D341Med (cell line): ENCODE measurements at regions not wholly inside any gene's neighbourhood (a gene's known extent, or its start where the extent isn't known, plus 50 kb on each side); places are given as distances from the start of the nearest gene placed in this dataset.
"Not testable (repeated sequence)": the region's sequence is repeated elsewhere in the genome, so short reads cannot be mapped to it uniquely, and the experiment has no call there.

Experiments
- DNase-seq: peaks from one replicate; pipeline ENCODE4 v3.0.0; 2012; ENCODE audit warnings: low spot score

DNA sequence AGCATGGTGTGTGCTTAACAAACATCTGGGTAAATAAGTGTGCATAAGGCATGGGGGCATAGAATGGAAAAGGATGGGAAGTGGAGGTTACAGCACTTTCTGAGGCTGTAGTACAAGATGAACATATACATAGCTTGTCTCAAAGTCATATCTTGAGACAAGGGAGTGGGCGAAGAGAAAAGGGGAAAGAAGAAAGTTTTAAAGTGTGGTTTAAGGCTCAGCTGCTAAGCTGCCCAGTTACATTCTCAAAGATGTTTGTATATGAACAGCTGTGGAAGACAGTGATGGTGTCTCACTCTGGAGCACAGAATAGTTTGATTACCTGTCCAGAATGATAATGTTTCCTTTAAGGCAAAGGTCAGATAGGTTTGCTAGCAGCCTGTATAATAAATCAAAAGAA, 61.9 kb upstream of the LANCL2 start:
- no peak for DNase-seq

DNA sequence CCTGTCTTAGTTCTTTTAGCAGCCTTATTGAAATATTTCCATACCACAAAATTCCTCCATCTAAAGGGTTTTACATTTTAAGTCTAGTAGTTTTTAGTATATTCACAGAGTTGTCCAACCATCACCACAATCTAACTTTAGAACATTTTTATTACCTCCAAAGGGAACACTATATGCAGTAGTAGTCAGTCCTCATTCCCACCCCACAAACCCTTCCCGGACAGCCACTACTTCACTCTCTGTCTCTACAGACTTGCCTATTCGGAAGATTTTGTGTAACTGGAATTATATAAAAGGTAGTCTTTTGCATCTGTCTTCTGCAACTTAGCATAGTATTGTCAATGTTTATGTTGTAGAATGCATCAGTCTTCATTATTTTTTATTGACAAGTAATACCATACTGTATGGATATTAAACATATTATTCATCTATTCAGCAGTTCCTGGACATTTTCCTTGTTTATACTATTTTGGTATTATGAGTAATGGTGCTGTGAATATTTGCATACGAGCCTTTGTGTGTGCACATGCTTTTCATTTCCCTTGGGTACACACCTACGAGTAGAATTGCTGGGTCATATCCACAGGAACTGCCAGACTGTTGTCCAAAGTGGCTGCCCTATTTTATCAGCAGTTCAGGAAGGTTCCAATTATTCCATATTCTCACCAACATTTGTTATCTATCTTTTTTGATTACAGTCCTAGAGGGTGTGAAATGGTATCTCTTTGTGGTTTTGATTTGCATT, 60.9 kb upstream of the LANCL2 start:
- DNase-seq = no peak

DNA sequence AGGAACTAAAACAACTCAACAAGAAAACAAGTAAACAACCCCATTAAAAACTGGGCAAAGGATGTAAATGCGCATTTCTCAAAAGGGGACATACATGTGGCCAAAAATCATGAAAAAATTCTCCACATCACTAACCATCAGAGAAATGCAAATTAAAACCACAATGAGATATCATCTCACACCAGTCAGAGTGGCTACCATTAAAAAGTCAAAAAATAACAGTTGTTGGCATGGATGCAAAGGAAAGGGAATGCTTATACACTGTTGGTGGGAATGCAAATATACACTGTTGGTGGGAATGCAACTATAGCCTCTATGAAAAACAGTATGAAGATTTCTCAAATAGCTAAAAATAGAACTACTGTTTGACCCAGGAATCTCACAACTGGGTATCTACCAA, 60.0 kb upstream of the LANCL2 start:
- DNase-seq = no peak

DNA sequence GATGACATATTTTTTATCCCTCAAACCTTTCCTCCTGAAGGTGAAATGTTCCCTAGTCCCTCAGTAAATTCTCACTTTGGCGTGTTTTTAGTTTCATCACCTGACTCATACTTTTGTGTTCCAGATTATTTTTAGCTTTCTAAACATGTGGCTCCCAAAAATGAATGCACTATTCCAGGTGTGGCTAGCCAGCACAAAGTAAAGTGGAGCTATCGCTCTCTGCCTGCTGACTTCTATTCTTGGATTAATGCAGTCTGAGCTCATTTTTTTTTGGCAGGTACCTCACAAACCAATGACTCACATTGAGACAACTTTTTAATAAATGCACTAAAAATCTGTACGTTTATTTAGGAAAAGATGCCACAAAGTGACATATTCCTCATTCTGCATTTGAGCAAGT, 58.8 kb upstream of the LANCL2 start:
- no peak for DNase-seq

DNA sequence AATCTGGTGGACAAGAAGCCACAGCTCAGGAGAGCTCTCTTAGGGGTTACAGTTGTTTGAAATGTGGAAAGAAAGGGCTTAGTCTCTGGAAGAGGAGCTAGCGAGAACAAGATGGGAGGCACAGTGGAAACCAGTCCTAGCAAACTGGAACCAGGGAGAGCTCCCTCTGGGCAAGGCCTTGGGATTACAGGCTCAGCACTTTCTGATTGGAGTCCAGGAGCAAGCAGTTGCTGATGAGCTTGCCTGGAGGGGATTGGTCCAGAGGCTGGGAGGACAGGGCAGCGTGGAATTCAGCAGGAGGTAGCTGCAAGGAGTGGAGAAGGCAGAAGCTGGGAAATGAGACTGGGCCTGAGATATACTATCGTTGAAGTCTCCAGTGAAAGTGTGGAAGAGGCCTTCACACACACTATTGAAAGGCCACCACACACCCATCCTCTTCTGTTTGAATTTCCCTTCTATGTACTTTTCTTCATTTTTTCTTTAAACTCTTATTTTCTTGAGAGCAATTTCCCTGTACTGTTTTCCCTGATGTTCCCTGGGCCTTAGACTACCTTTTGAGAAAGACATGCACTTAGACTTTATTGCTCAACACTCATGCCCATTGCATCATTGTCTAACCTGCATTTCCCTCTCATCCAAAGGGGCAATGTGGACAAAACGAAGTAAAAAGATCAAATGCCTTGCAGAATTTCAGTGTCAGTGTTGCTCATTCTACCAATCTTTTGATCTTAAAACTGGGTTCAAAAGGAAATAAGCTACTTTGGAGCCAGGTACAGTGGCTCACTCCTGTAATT, 57.8 kb upstream of the LANCL2 start:
- no peak for DNase-seq

DNA sequence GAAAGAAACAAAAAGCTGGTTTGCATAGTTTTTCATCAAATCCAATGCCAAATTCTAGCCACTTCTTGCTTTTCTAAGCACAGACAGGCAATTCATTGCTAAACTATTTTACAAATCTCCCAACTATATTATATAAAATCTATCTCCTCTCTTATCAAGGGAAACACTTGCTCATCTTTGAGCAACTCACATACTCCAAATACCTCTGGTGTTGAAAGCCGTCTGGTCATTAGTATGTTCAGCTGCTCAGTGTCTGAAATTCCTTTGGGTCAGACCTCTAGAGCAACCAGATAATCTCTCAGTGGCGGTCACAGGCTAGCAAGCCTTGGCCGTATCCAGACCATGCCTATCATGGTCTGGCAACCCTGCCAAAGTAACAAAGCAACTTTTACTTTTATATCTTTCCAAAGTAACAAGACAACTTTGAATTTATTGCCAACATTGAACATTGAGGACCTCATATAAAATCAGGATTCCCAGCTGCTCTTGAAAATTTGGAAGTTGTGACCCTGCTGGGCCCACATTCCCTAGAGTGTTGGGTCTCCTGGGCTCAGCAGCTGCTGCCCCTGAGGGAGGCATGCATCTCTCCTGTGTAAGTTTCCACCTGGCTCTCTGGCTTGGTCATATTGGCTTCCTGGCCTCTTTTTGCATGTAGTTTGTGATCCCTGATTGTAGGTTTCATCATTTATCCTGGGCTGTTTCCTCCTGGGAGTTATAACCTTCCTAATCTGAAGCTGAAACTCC, 56.8 kb upstream of the LANCL2 start:
- no peak for DNase-seq

DNA sequence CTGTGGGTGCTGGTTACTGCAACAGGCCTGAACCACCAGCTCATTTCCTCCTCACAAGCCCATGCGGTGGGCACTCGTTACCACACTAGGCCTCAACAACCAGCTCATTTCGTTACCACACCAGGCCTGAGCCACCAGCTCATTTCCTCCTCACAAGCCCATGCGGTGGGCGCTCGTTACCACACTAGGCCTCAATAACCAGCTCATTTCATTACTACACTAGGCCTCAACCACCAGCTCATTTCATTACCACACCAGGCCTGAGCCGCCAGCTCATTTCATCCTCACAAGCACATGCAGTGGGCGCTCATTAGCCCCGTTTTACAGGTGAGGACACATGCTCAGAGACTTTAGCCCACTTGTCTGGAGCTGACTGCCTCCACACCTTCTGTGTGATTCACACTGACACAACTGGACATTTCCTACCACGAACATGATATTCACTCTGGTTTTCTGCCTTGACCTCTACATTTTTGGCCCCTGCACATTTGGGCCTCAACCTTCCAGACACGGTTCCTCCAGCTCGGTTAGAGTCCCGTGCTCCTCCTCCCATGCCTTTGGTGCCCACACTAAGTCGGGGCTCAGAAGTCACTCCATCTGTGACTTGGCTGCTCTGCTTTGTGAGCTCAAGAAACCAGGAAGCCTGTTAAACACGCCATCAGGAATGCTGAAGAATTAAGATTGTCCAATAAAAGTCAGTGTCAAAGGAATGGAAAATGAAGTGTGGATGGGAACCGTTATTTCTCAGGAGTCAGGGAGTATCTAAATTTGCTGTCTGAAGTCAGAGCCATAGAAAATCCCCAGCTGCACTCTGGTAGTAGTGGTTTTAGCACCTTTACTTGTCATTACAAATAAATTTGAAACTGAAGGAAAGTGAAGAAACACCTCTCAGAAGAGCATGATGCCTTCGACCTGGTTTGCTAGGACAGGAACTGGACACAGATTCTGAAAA, 55.8 kb upstream of the LANCL2 start:
- no peak for DNase-seq

DNA sequence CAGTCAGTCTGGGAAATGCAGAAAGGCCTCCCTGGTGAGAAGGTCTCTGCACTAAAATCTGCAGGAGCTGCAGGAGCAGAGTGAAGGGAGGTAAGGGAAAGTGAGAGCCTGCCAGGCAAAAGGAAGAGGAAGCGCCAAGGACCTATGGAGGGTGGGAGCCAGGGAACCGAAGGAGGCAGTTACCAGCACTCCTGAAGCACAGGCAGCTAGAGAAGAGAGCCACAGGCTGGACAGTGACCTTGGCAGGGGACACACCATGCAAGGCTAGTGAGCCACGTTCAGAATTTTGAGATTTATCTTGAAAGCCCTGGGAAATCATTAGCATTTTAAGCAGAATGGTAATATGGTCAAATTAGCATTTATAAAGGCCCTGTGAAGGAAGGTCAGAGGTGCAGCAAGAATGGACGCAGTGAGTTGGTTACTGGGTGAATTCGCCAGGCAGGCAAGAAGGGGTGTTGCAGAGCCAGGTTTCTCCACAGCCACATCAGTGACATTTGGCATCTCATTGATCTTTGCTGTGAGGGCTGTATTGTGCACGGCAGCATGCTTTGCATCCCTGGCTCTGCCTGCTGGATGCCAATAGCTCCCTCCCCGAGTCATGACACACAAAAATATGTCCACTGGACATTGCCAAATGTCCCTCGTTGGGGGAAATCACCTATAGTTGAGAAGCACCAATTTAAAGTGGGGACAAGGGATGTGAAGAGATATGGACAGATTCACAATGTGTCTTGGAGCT, 54.7 kb upstream of the LANCL2 start:
- no peak for DNase-seq

DNA sequence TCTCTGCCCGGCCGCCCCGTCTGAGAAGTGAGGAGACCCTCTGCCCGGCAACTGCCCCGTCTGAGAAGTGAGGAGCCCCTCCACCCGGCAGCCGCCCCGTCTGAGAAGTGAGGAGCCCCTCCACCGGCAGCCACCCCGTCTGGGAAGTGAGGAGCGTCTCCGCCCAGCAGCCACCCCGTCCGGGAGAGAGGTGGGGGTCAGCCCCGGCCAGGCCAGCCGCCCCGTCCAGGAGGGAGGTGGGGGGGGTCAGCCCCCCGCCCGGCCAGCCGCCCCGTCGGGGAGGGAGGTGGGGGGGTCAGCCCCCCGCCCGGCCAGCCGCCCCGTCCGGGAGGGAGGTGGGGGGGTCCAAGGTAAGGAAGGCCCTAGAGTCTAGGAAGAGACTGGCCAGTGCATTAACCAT, 53.2 kb upstream of the LANCL2 start:
- DNase-seq = not testable (repeated sequence)

DNA sequence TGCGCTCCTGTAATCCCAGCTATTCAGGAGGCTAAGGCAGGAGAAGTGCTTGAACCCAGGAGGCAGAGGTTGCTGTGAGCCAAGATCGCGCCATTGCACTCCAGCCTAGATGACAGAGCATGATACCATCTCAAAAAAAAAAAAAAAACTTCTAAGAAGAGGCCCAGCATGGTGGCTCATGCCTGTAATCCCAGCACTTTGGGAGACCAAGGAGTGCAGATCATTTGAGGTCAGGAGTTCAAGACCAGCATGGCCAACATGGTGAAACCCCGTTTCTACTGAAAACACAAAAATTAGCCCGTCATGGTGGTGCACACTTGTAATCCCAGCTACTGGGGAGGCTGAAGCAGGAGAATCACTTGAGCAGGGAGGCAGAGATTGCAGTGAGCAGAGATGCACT, 51.5 kb upstream of the LANCL2 start:
- not testable (repeated sequence) for DNase-seq

DNA sequence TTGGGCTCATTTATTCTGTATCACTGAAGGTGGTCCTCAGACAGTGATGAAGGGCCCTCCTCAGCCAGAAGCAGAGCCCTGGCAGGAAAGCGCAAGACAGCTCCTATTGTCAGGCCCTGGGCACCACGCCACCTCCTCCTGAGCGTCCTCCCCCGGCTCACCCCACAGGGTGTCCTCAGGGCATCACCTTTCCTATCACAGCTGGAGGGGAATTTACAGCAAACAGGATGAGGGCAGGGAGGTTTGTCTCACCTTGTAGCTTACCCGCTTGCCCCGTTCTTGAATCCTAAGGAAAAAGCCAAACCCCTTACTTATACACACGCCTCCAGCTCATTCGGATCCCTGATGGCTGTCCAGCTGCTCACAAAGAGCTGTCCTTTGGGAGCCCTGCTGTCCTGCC, 50.2 kb upstream of the LANCL2 start:
- DNase-seq = no peak
